NB4 (cell line): ENCODE measurements at regions not wholly inside any gene's neighbourhood (a gene's known extent, or its start where the extent isn't known, plus 50 kb on each side); places are given as distances from the start of the nearest gene placed in this dataset.

ENCODE experiments used
- POLR2A ChIP-seq: IDR thresholded peaks from 2 replicates; pipeline ENCODE4 v1.6.1; 2011; ENCODE audit warnings: mild to moderate bottlenecking; ENCODE audit not compliant: insufficient read length; ENCODE audit errors: extremely low read depth
- TF ChIP-seq, protein P1 (sequence below): IDR thresholded peaks from one replicate; pipeline ENCODE4 v1.5.1; 2012; ENCODE audit warnings: low read depth, low read length

DNA sequence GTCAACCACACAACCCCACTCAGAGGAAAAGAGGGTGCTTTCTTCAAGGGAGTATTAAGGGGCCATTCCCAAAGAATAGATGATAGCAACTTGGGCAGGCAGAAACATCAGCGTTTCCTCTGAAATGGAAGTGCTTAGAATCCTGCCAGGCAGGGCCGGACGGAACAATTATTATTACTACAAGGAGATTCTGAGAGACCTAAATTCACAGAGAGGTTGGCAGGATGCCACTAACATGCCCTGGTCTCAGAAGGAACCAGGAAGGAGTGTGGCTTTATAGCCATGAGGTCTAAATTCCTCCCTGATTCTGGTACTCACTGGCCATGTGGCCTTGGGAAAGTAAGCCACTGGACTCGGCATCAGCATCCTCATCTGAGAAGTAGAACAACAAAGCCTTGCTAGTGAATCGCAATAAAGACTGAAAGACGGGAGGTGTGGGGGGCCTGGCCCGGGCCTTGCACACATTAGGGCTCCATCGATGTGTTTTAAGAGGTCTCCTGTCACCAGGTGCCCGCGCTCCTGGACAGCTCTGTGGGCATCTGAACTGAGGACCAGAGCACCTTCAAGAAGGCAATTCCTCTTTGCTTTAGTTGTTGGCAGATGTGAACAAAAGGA is 131.5 kb downstream of the OAT start:
- no peak for TF ChIP-seq POLR2A
- TF ChIP-seq, protein P1, sequence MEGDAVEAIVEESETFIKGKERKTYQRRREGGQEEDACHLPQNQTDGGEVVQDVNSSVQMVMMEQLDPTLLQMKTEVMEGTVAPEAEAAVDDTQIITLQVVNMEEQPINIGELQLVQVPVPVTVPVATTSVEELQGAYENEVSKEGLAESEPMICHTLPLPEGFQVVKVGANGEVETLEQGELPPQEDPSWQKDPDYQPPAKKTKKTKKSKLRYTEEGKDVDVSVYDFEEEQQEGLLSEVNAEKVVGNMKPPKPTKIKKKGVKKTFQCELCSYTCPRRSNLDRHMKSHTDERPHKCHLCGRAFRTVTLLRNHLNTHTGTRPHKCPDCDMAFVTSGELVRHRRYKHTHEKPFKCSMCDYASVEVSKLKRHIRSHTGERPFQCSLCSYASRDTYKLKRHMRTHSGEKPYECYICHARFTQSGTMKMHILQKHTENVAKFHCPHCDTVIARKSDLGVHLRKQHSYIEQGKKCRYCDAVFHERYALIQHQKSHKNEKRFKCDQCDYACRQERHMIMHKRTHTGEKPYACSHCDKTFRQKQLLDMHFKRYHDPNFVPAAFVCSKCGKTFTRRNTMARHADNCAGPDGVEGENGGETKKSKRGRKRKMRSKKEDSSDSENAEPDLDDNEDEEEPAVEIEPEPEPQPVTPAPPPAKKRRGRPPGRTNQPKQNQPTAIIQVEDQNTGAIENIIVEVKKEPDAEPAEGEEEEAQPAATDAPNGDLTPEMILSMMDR = no peak
